ENCODE measurements at regions not wholly inside any gene's neighbourhood (a gene's known extent, or its start where the extent isn't known, plus 50 kb on each side); places are given as distances from the start of the nearest gene placed in this dataset.

DNA sequence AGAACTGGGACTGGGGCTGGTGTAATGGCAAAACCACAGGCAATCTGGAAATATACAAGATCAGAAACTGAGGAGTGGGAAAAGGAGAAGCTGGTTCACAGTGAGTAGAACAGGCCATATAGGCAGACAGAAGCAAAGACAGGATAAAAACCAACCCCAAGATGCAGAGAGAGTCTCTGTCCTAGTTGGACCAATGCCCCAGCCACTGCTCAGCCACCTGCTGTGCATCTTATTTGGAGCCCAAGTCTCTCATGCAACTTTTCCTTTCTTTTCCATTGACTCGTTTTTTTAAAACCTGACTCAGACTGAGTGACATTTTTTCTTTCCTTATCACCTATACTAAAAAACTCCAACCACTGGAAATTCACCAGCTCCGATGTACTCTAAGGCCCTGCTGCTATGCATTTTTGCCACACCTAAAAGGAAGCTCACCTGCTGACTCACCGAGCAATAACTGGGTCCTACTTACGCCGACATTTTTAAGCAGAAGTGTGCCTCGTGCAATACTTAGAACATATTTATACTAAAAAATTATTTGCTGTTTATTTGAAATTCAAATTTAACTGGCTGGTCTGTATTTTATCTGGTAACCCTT lies 100.8 kb upstream of the XYLT1 start:
- FAIRE-seq, result no peak
- ChIA-PET CTCF (no interaction called here), POLR2A (no interaction called here)

DNA sequence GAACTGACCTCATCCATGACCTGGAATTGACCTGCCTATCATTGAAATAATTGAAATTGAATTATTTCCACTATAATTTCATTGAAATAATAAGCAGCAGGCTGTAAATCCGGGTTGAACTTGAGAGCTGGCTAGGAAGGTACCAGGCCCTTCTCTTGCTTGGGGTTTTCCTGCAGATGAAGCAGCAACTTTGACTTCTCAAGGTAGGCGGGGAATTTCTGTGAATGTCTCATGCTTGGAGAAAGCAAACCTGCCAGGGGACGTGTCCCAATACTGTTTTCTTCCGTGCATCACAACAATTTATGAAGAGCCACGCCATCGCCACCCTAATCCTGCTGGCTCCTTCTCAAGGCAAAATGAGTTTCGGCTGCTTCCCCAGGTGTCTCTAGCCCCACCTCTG lies 97.5 kb upstream of the XYLT1 start:
- ATAC-seq (no peak), FAIRE-seq (no peak), DNase-seq (ENCODE audit: low read depth in 1 of 2, low spot score in 1 of 2) (no peak)
- Histone ChIP-seq H3K4me1 (no peaks in the 10 kb centered on the region), H3K27ac (no peak overlapping the region), H3K4me2 (no peak overlapping the region), H3K4me3 (no peak overlapping the region), H3K9me3 (no peaks in the 10 kb centered on the region; the same call in 2 of the 3 replicates)
- 2% methylated on average over 7 of the region's 7 CpGs for WGBS (ENCODE audit: missing lambda C conversion rate)
- ChIA-PET POLR2A (no interaction called here), CTCF (no interaction called here)
- TF ChIP-seq, protein P1, sequence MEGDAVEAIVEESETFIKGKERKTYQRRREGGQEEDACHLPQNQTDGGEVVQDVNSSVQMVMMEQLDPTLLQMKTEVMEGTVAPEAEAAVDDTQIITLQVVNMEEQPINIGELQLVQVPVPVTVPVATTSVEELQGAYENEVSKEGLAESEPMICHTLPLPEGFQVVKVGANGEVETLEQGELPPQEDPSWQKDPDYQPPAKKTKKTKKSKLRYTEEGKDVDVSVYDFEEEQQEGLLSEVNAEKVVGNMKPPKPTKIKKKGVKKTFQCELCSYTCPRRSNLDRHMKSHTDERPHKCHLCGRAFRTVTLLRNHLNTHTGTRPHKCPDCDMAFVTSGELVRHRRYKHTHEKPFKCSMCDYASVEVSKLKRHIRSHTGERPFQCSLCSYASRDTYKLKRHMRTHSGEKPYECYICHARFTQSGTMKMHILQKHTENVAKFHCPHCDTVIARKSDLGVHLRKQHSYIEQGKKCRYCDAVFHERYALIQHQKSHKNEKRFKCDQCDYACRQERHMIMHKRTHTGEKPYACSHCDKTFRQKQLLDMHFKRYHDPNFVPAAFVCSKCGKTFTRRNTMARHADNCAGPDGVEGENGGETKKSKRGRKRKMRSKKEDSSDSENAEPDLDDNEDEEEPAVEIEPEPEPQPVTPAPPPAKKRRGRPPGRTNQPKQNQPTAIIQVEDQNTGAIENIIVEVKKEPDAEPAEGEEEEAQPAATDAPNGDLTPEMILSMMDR (IDR thresholded peaks at IDR 0.05), result no peak
- TF ChIP-seq KDM1A (IDR thresholded peaks at IDR 0.05; ENCODE audit: low read depth) (no peak), MYC (IDR thresholded peaks at IDR 0.05; ENCODE audit: borderline replicate concordance, low read length) (no peak), CHD4 (IDR thresholded peaks at IDR 0.05; ENCODE audit: borderline replicate concordance) (no peak), HOXB13 (CRISPR knock-in tag; IDR thresholded peaks at IDR 0.05; ENCODE audit: low read depth) (no peak), RCOR1 (IDR thresholded peaks at IDR 0.05; ENCODE audit: low read depth, low read length) (no peak), RFX5 (IDR thresholded peaks at IDR 0.05) (no peak), MAFK (IDR thresholded peaks at IDR 0.05; ENCODE audit: partially characterized antibody) (no peak), TFCP2L1 (CRISPR knock-in tag; IDR thresholded peaks at IDR 0.05) (no peak), HOXA7 (CRISPR knock-in tag; IDR thresholded peaks at IDR 0.05) (no peak)
- TF ChIP-seq, protein P2, sequence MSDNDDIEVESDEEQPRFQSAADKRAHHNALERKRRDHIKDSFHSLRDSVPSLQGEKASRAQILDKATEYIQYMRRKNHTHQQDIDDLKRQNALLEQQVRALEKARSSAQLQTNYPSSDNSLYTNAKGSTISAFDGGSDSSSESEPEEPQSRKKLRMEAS (IDR thresholded peaks at IDR 0.05), result no peak
- TF ChIP-seq, protein P3, sequence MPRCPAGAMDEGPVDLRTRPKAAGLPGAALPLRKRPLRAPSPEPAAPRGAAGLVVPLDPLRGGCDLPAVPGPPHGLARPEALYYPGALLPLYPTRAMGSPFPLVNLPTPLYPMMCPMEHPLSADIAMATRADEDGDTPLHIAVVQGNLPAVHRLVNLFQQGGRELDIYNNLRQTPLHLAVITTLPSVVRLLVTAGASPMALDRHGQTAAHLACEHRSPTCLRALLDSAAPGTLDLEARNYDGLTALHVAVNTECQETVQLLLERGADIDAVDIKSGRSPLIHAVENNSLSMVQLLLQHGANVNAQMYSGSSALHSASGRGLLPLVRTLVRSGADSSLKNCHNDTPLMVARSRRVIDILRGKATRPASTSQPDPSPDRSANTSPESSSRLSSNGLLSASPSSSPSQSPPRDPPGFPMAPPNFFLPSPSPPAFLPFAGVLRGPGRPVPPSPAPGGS (IDR thresholded peaks at IDR 0.05), result no peak

More for the DNA sequence above, 100.8 kb upstream of the XYLT1 start:
- H3K4me3 ChIP-seq, result no peak overlapping the region
- H3K9me3 ChIP-seq, result no peaks in the 10 kb centered on the region; the same call in 2 of the 3 replicates
- H3K4me1 ChIP-seq, result no peaks in the 10 kb centered on the region
- DNase-seq (ENCODE audit: low read depth in 1 of 2, low spot score in 1 of 2) (no peak), ATAC-seq (no peak)
- no peak for TF ChIP-seq FOSB (CRISPR knock-in tag; IDR thresholded peaks at IDR 0.05)
- no peak for TF ChIP-seq HOXB5 (CRISPR knock-in tag; IDR thresholded peaks at IDR 0.05)
- no peak for TF ChIP-seq SMC3 (IDR thresholded peaks at IDR 0.05)
- no peak for TF ChIP-seq RARB (CRISPR knock-in tag; IDR thresholded peaks at IDR 0.05)
- TF ChIP-seq HOXA7 (CRISPR knock-in tag; IDR thresholded peaks at IDR 0.05), result no peak
- no peak for TF ChIP-seq PHF8 (IDR thresholded peaks at IDR 0.05; ENCODE audit: borderline replicate concordance, low read depth)
- TF ChIP-seq MAZ (IDR thresholded peaks at IDR 0.05; ENCODE audit: borderline replicate concordance, low read depth, low read length), result no peak
- TF ChIP-seq, protein P2 (IDR thresholded peaks at IDR 0.05), result no peak
- no peak for TF ChIP-seq EHMT2 (IDR thresholded peaks at IDR 0.05; ENCODE audit: low read depth)
- no peak for TF ChIP-seq GATA3 (IDR thresholded peaks at IDR 0.05; ENCODE audit: borderline replicate concordance)
- TF ChIP-seq POLR2AphosphoS2 (conservative IDR thresholded peaks at IDR 0.05; ENCODE audit: low read length), result no peak
- TF ChIP-seq HDAC2 (IDR thresholded peaks at IDR 0.05), result no peak
- TF ChIP-seq TFCP2L1 (CRISPR knock-in tag; IDR thresholded peaks at IDR 0.05), result no peak
- TF ChIP-seq CHD2 (IDR thresholded peaks at IDR 0.05; ENCODE audit: low read length, partially characterized antibody), result no peak
- no peak overlapping the region for H3K4me2 ChIP-seq
- no peak overlapping the region for H3K27ac ChIP-seq
- WGBS (ENCODE audit: missing lambda C conversion rate), result 7% methylated on average over 6 of the region's 6 CpGs
